Ectodermal cell (in vitro differentiated cells): ENCODE measurements at regions not wholly inside any gene's neighbourhood (a gene's known extent, or its start where the extent isn't known, plus 50 kb on each side); places are given as distances from the start of the nearest gene placed in this dataset.

Source experiments
- H3K27ac ChIP-seq: 2 replicates; pipeline ENCODE4 v1.7.0; 2013; ENCODE audit warnings: mild to moderate bottlenecking, low read depth, low read length; ENCODE audit not compliant: insufficient read depth, poor library complexity, severe bottlenecking
- H3K27me3 ChIP-seq: 2 replicates; pipeline ENCODE4 v1.7.0; 2013; ENCODE audit warnings: mild to moderate bottlenecking, low read length; ENCODE audit not compliant: insufficient read depth, control insufficient read depth, poor library complexity, severe bottlenecking
- H3K36me3 ChIP-seq: one replicate; pipeline ENCODE4 v1.7.0; 2013; ENCODE audit warnings: low read length; ENCODE audit not compliant: control insufficient read depth, insufficient read depth
- H3K4me1 ChIP-seq: one replicate; pipeline ENCODE4 v1.7.0; 2013; ENCODE audit warnings: low read length; ENCODE audit not compliant: control insufficient read depth, insufficient read depth
- H3K4me3 ChIP-seq: 2 replicates; pipeline ENCODE4 v1.7.0; 2013; ENCODE audit warnings: low read depth, low read length, control low read depth; ENCODE audit not compliant: insufficient read depth
- H3K9me3 ChIP-seq: 2 replicates; pipeline ENCODE4 v1.7.0; 2013; ENCODE audit warnings: mild to moderate bottlenecking, low read length, moderate library complexity; ENCODE audit not compliant: control insufficient read depth
- WGBS, 2 experiments: methylation state at CpG; one replicate each; pipeline ENCODE4 v1.1.7; 2013; ENCODE audit warnings: missing lambda C conversion rate in 2 of 2; 5-methylcytosine and 5-hydroxymethylcytosine counted together

DNA sequence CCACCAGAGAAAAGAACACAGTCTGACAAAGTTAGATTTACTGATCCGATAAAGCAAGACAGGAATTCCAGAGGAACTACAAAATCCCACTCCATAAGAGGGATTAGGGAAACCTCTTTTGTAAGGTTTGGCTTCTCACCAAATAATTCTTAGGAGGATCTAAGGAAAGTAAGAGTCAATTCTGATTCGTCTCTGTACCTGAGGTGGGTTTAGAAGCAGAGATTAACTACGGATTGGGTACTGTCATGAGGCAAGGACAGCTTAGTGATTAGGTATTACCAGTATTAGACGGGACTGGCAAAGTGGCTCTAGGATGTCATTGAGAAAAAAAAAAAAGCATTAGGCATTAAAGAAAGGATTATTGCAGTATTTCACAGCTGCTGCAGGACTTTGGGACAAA lies 371.7 kb upstream of the BRINP3 start:
- no peaks in the 10 kb centered on the region for H3K9me3 ChIP-seq
- no peaks in the 10 kb centered on the region for H3K36me3 ChIP-seq
- no peaks in the 10 kb centered on the region for H3K4me1 ChIP-seq
- no peak overlapping the region for H3K4me3 ChIP-seq
- 83 to 87% methylated on average over 4 of the region's 4 CpGs for WGBS, 2 experiments
- no peaks in the 10 kb centered on the region for H3K27me3 ChIP-seq
- H3K27ac ChIP-seq: no peak overlapping the region

DNA sequence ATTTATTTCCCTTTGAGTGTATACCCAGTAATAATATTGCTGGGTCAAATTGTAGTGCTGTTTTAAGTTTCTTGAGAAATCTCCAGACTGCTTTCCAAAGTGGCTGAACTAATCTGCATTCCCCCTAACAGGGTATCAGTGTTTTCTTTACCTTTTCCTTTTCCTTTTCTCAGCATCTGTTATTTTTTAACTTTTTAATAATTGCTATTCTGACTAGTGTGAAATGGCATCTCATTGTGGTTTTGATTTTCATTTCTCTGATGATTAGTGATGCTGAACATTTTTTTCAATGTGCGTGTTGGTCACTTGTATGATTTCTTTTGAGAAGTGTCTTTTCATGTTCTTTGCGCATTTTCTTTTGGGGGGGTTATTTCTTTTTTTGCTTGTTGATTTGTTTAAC lies 374.9 kb upstream of the BRINP3 start:
- 93 to 96% methylated on average over 1 to 2 of the region's 2 CpGs for WGBS, 2 experiments
- Histone ChIP-seq H3K9me3 (no peaks in the 10 kb centered on the region), H3K4me1 (no peaks in the 10 kb centered on the region), H3K27me3 (no peaks in the 10 kb centered on the region), H3K27ac (no peak overlapping the region), H3K4me3 (no peak overlapping the region), H3K36me3 (no peaks in the 10 kb centered on the region)

DNA sequence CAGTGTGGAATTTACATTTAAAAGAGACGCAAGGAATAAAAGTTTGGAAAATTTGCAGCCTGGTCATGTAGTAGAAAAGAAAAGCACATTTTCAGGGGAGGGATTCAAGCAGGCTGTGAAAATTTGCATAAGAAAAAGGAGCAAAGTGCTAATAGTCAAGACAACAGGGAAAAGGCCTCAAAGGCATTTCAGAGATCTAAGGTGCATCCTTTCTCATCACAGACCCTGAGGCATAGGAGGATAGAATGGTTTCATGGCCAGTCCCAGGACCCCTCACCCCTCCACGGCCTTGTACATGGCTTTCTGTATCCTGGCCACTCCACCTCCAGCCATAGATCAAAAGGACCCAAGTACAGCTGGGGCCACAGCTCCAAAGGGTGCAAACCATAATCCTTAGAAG lies 380.5 kb upstream of the BRINP3 start:
- WGBS, 2 experiments: 90% methylated on average over 2 of the region's 2 CpGs
- Histone ChIP-seq H3K9me3 (no peaks in the 10 kb centered on the region), H3K4me1 (no peaks in the 10 kb centered on the region), H3K27me3 (no peaks in the 10 kb centered on the region), H3K4me3 (no peak overlapping the region), H3K27ac (no peak overlapping the region), H3K36me3 (no peaks in the 10 kb centered on the region)

DNA sequence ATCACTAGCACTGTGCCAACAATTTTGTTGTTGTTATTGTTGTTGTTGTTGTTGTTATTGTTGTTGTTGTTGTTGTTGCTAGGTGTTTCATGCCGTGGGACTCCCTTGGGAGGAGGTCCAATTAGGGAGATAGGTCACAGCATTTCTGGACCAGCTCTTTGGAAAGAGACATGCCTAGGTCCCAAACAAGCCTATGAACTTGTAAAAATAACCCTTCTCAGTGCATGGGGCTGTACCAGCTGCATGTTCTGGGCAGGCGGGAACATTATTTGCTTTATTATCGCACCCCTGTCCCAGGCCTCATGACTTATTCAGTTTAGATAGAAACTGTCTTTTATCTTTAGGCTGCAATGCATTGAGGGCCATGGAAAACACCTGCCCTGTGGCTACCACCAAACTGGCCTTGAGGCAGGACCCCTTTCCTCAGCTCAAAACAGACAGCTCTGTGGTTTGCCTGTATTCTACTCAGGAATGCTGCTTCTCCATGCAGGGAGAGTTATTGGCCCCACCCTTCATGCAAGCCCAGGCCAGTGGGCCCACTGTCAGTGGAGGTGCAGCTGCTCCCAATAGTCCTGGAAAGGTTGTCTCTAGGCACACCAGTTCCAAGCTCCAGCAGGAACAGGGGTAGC lies 386.5 kb upstream of the BRINP3 start:
- H3K36me3 ChIP-seq: no peaks in the 10 kb centered on the region
- H3K9me3 ChIP-seq: no peaks in the 10 kb centered on the region
- no peaks in the 10 kb centered on the region for H3K27me3 ChIP-seq
- 75% methylated on average over 3 of the region's 3 CpGs for WGBS, 2 experiments
- no peaks in the 10 kb centered on the region for H3K4me1 ChIP-seq
- no peak overlapping the region for H3K27ac ChIP-seq
- no peak overlapping the region for H3K4me3 ChIP-seq

- H3K4me3 ChIP-seq: no peak overlapping the region
- no peaks in the 10 kb centered on the region for H3K36me3 ChIP-seq
- H3K4me1 ChIP-seq: no peaks in the 10 kb centered on the region
- WGBS, 2 experiments: 71 to 100% methylated on average over 1 of the region's 3 CpGs
- no peaks in the 10 kb centered on the region for H3K9me3 ChIP-seq
- no peaks in the 10 kb centered on the region for H3K27me3 ChIP-seq
- H3K27ac ChIP-seq: no peak overlapping the region
Observed at GRCh38 chr1:190880352-190880751, 402.7 kb upstream of the BRINP3 start.

- H3K9me3 ChIP-seq: no peaks in the 10 kb centered on the region
- H3K27ac ChIP-seq: no peak overlapping the region
- 17 to 67% methylated on average over 1 of the region's 3 CpGs for WGBS, 2 experiments
- no peaks in the 10 kb centered on the region for H3K27me3 ChIP-seq
- H3K4me3 ChIP-seq: no peak overlapping the region
- no peaks in the 10 kb centered on the region for H3K4me1 ChIP-seq
- no peaks in the 10 kb centered on the region for H3K36me3 ChIP-seq
Observed at GRCh38 chr1:190881064-190881463, 403.4 kb upstream of the BRINP3 start.

GRCh38 chr1:190897233-190897632 lies 419.6 kb upstream of the BRINP3 start:
- Histone ChIP-seq H3K36me3 (no peaks in the 10 kb centered on the region), H3K4me1 (no peaks in the 10 kb centered on the region), H3K27ac (no peak overlapping the region), H3K4me3 (no peak overlapping the region), H3K27me3 (no peaks in the 10 kb centered on the region), H3K9me3 (no peaks in the 10 kb centered on the region)
- WGBS, 2 experiments: 92 to 95% methylated on average over 2 of the region's 2 CpGs

DNA sequence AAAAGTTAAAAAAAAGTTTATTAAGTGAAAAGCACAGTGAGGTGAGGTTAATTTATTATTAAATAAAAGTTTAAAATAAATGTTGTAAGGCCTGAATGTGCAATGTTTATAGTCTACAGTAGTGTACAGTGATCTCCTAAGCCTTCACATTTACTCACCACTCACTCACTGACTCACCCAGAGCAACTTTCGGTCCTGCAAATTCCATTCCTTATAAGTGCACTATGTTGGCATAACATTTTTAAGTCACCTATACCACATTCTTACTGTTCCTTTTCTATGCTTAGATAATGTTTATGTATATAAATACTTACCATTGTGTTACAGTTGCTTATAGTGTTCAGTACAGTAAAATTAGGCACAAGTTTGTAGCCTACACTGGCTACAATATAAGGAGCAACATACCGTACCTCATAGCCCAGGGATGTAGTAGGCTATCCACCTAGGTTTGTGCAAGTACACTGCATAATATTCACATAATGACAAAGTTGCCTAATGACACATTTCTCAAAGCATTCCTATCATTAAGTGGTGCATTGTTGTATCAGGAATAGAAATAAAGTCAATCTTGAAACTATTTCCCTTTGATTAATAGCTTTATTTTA lies 426.5 kb upstream of the BRINP3 start:
- Histone ChIP-seq H3K4me1 (no peaks in the 10 kb centered on the region), H3K36me3 (no peaks in the 10 kb centered on the region), H3K27me3 (no peaks in the 10 kb centered on the region), H3K4me3 (no peak overlapping the region), H3K9me3 (no peaks in the 10 kb centered on the region), H3K27ac (no peak overlapping the region)
- 96 to 100% methylated on average over 2 of the region's 2 CpGs for WGBS, 2 experiments

GRCh38 chr1:190906206-190906725 lies 428.6 kb upstream of the BRINP3 start:
- no peaks in the 10 kb centered on the region for H3K27me3 ChIP-seq
- WGBS, 2 experiments: 95 to 100% methylated on average over 1 of the region's 1 CpG
- no peak overlapping the region for H3K4me3 ChIP-seq
- H3K27ac ChIP-seq: no peak overlapping the region
- no peaks in the 10 kb centered on the region for H3K36me3 ChIP-seq
- H3K4me1 ChIP-seq: no peaks in the 10 kb centered on the region
- H3K9me3 ChIP-seq: no peaks in the 10 kb centered on the region

GRCh38 chr1:190908246-190908645 lies 430.6 kb upstream of the BRINP3 start:
- H3K9me3 ChIP-seq: no peaks in the 10 kb centered on the region
- no CpG with 5 or more reads among the region's 1 CpG for WGBS, 2 experiments
- no peak overlapping the region for H3K27ac ChIP-seq
- H3K27me3 ChIP-seq: no peaks in the 10 kb centered on the region
- H3K36me3 ChIP-seq: no peaks in the 10 kb centered on the region
- no peaks in the 10 kb centered on the region for H3K4me1 ChIP-seq
- H3K4me3 ChIP-seq: no peak overlapping the region
